Endothelial cell of umbilical vein (primary cell): ENCODE measurements at regions not wholly inside any gene's neighbourhood (a gene's known extent, or its start where the extent isn't known, plus 50 kb on each side); places are given as distances from the start of the nearest gene placed in this dataset.

ENCODE experiments used
- BruUV-seq: library from RNA; stranded (reverse); fragments of 400-500 nt; replicated peaks from 2 replicates; lab custom pipeline; 2021; lab: Mats Ljungman, UMichigan
- CTCF ChIA-PET: fragments of 300-600, 350-600 bp; sonication (Branson Sonifier 250); formaldehyde crosslinking; loops from one replicate; lab custom pipeline; 2021; ENCODE audit warnings: antibody characterized with exemption, inconsistent platforms; lab: Charles Lee
- POLR2A ChIA-PET: fragments of 300-600, 350-600 bp; sonication (Branson Sonifier 250); formaldehyde crosslinking; loops from one replicate; lab custom pipeline; 2021; ENCODE audit warnings: antibody characterized with exemption, inconsistent platforms; lab: Charles Lee
- DNase-seq: peaks from one replicate; pipeline ENCODE4 v3.0.0-alpha.2; 2011; ENCODE audit warnings: low read depth, low spot score
- FAIRE-seq: peaks from 2 replicates; lab custom pipeline; 2011; peaks lifted over from hg19 to GRCh38; lab: Jason Lieb, UNC
- H2AFZ ChIP-seq: 2 replicates; pipeline ENCODE4 v1.6.0; 2012; ENCODE audit warnings: low read depth, low read length, control low read depth, inconsistent platforms
- H3K27ac ChIP-seq: 2 replicates; pipeline ENCODE4 v1.5.1; 2011; ENCODE audit warnings: low read depth, mild to moderate bottlenecking, control low read depth, low read length, moderate library complexity; ENCODE audit not compliant: insufficient read depth
- H3K27me3 ChIP-seq, 2 experiments: 2 replicates each; pipeline versions ENCODE4 v1.6.0 to v1.6.1; 2011; ENCODE audit warnings: low read length in 2 of 2, mixed read lengths in 1 of 2; ENCODE audit not compliant: control insufficient read depth in 2 of 2, insufficient read depth in 2 of 2
- H3K36me3 ChIP-seq, 2 experiments: 2 replicates in 1 of 2; 3 replicates in 1 of 2; pipeline ENCODE4 v1.5.1; 2011; ENCODE audit warnings: low read length in 2 of 2, mild to moderate bottlenecking in 1 of 2, moderate library complexity in 1 of 2; ENCODE audit not compliant: control insufficient read depth in 2 of 2, insufficient read depth in 2 of 2; ENCODE audit errors: extremely low read depth in 1 of 2
- H3K4me1 ChIP-seq: 3 replicates; pipeline ENCODE4 v1.5.1; 2011; ENCODE audit warnings: mild to moderate bottlenecking, low read length; ENCODE audit not compliant: control insufficient read depth, insufficient read depth; ENCODE audit errors: extremely low read depth
- H3K4me2 ChIP-seq: 2 replicates; pipeline ENCODE4 v1.6.1; 2011; ENCODE audit warnings: low read length, control low read depth, mixed read lengths; ENCODE audit not compliant: insufficient read depth
- H3K4me3 ChIP-seq, 3 experiments: fragments of 200-600 bp in 1 of 3; sonication (generic), shearing (Covaris generic) in 1 of 3; replicated peaks in 1 of 3; 2 replicates each; pipeline ENCODE4 v1.5.1; 2011 to 2016; ENCODE audit warnings: control low read depth in 3 of 3, low read length in 3 of 3, mild to moderate bottlenecking in 2 of 3, inconsistent platforms in 1 of 3, low read depth in 1 of 3, moderate library complexity in 1 of 3; ENCODE audit not compliant: insufficient read depth in 1 of 3
- H3K79me2 ChIP-seq: 2 replicates; pipeline ENCODE4 v1.6.0; 2012; ENCODE audit warnings: low read length, inconsistent platforms; ENCODE audit not compliant: control insufficient read depth, insufficient read depth
- H3K9ac ChIP-seq: replicated peaks from 2 replicates; pipeline ENCODE3; 2011; ENCODE audit warnings: low read length, control low read depth; ENCODE audit not compliant: insufficient read depth; ENCODE audit errors: extremely low read depth
- H3K9me1 ChIP-seq: replicated peaks from 3 replicates; pipeline ENCODE4 v1.6.0; 2011; ENCODE audit warnings: mild to moderate bottlenecking, low read length; ENCODE audit not compliant: control insufficient read depth, insufficient read depth; ENCODE audit errors: extremely low read depth
- H3K9me3 ChIP-seq: replicated peaks from 2 replicates; pipeline ENCODE4 v1.5.1; 2012; ENCODE audit warnings: low read length, inconsistent platforms; ENCODE audit not compliant: control insufficient read depth, insufficient read depth
- H4K20me1 ChIP-seq: replicated peaks from 2 replicates; pipeline ENCODE3; 2011; ENCODE audit warnings: mild to moderate bottlenecking, low read length; ENCODE audit not compliant: control insufficient read depth, insufficient read depth; ENCODE audit errors: extremely low read depth
- CTCF ChIP-seq, 2 donors: IDR thresholded peaks; 1 replicate in 1 of 2; 2 replicates in 1 of 2; pipeline ENCODE4 v1.5.1; 2011; ENCODE audit warnings: low read length in 2 of 2, mild to moderate bottlenecking in 2 of 2, moderate library complexity in 2 of 2, control low read depth in 1 of 2, inconsistent platforms in 1 of 2, low read depth in 1 of 2; ENCODE audit not compliant: insufficient read depth in 1 of 2; ENCODE audit errors: extremely low read depth in 1 of 2
- EZH2 ChIP-seq: IDR thresholded peaks from 2 replicates; pipeline ENCODE4 v1.6.1; 2012; ENCODE audit warnings: borderline replicate concordance, low read depth, mild to moderate bottlenecking, moderate library complexity, low read length, inconsistent platforms; ENCODE audit not compliant: severe bottlenecking
- FOS ChIP-seq: IDR thresholded peaks from 2 replicates; pipeline ENCODE4 v1.6.1; 2011; ENCODE audit warnings: mild to moderate bottlenecking, low read length, moderate library complexity, borderline replicate concordance; ENCODE audit not compliant: insufficient read depth
- GATA2 ChIP-seq: IDR thresholded peaks from 2 replicates; pipeline ENCODE4 v1.7.0; 2011; ENCODE audit warnings: low read depth, mild to moderate bottlenecking, moderate library complexity, mixed read lengths, low read length; ENCODE audit not compliant: insufficient read length, insufficient read depth
- JUN ChIP-seq: IDR thresholded peaks from 2 replicates; pipeline ENCODE4 v1.6.1; 2011; ENCODE audit warnings: borderline replicate concordance, low read depth; ENCODE audit not compliant: insufficient read length, insufficient read depth
- MYC ChIP-seq: IDR thresholded peaks from one replicate; pipeline ENCODE4 v1.6.1; 2011; ENCODE audit warnings: mild to moderate bottlenecking, low read depth, low read length
- POLR2A ChIP-seq: IDR thresholded peaks from 2 replicates; pipeline ENCODE4 v1.6.1; 2012; ENCODE audit warnings: low read depth, mild to moderate bottlenecking, control low read depth, low read length
- POLR2AphosphoS5 ChIP-seq: IDR thresholded peaks from 2 replicates; pipeline ENCODE4 v1.6.1; 2012; ENCODE audit warnings: low read depth, mild to moderate bottlenecking, control low read depth, low read length, moderate library complexity; ENCODE audit not compliant: insufficient read depth
- dilution Hi-C: fragments of 300-500 bp; cut with MboI; formaldehyde crosslinking; loops from one replicate; pipeline ENCODE4 v1.15.0; 2019; ENCODE audit warnings: low sequenced_read_pairs; ENCODE audit not compliant: extremely low pct_ligation_motif_present
- intact Hi-C: fragments of 100-400 bp; cut with micrococcal nuclease; formaldehyde crosslinking; loops from one replicate; pipeline ENCODE4 v1.10.0; 2022
- TF ChIP-seq, protein P1 (sequence below): IDR thresholded peaks from 2 replicates; pipeline ENCODE4 v1.6.1; 2011; ENCODE audit not compliant: insufficient read depth, insufficient read length

DNA sequence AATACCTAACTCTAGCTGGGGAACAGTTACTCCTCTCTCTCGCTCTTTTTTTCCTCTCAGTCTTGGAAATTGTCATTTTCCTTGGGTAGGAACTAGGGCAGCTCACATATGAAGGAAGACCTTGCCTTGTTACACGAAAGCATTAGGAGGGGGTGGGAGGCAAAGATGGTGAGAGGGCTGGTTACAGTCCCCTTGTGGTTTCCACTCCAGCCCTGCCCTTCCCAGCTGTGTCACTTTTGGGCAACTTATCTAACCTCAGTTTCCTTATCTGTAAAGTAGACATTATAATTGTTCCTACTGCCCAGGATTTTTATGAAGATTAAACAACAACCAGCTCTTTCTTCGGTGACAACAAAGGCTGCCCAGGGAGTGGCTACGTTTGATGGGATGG, 196.2 kb upstream of the CLINT1 start:
- dilution Hi-C loops, result no loop called here
- no peak for FAIRE-seq
- no TSS peak for BruUV-seq

More for the DNA sequence above, 196.2 kb upstream of the CLINT1 start:
- CTCF ChIA-PET, result interaction anchor here (1.1 to 1.9 kb wide), 3 partner anchors 13 to 20 kb away, joined by 3 to 10 read pairs (median 4); no protein-coding TSS in a partner anchor
- Histone ChIP-seq H3K9me3 (no peaks in the 10 kb centered on the region), H3K27me3 (no peaks in the 10 kb centered on the region), H3K79me2 (no peaks in the 10 kb centered on the region), H3K4me2 (no peak overlapping the region), H3K9ac (no peak overlapping the region), H3K27ac (no peak overlapping the region), H2AFZ (no peak overlapping the region), H3K4me1 (no peaks in the 10 kb centered on the region), H3K9me1 (no peaks in the 10 kb centered on the region), H3K36me3 (no peaks in the 10 kb centered on the region), H3K4me3 (no peak overlapping the region), H4K20me1 (no peaks in the 10 kb centered on the region)
- intact Hi-C loops, result loop anchor here (1.0 kb wide), 1 partner anchor 20 kb away; no protein-coding TSS in a partner anchor
- DNase-seq, result no peak
- TF ChIP-seq POLR2AphosphoS5 (no peak), EZH2 (no peak), GATA2 (no peak), MYC (no peak), CTCF (IDR thresholded peaks at IDR 0.05; ENCODE audit: extremely low read depth in 1 of 2, insufficient read depth in 1 of 2, low read depth in 1 of 2, low read length in 2 of 2) (no peak), JUN (no peak), POLR2A (no peak), FOS (no peak)
- TF ChIP-seq, protein P1, sequence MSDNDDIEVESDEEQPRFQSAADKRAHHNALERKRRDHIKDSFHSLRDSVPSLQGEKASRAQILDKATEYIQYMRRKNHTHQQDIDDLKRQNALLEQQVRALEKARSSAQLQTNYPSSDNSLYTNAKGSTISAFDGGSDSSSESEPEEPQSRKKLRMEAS, result no peak
- POLR2A ChIA-PET, result no interaction called here
